ENCODE measurements at regions not wholly inside any gene's neighbourhood (a gene's known extent, or its start where the extent isn't known, plus 50 kb on each side); places are given as distances from the start of the nearest gene placed in this dataset.

GRCh38 chr10:78295242-78295641, 261.6 kb downstream of the RPS24 start:
- Mint-ChIP-seq H3K9me3 (no peaks in the 10 kb centered on the region), H3K27ac (no peak overlapping the region), H3K4me3 (no peak overlapping the region), H3K36me3 (ENCODE audit: low read depth) (no peaks in the 10 kb centered on the region), H3K4me1 (peaks cover 2% of the 10 kb centered on the region), H3K27me3 (no peaks in the 10 kb centered on the region)
- intact Hi-C loops (cut with micrococcal nuclease): no loop called here
- DNase-seq: no peak

GRCh38 chr10:78296785-78297184, 263.1 kb downstream of the RPS24 start:
- H3K9me3 Mint-ChIP-seq: no peaks in the 10 kb centered on the region
- H3K4me3 Mint-ChIP-seq: no peak overlapping the region
- DNase-seq: no peak
- no peak overlapping the region for H3K27ac Mint-ChIP-seq
- no peaks in the 10 kb centered on the region for H3K36me3 Mint-ChIP-seq (ENCODE audit: low read depth)
- H3K27me3 Mint-ChIP-seq: no peaks in the 10 kb centered on the region
- intact Hi-C loops (cut with micrococcal nuclease): no loop called here
- peaks cover 2% of the 10 kb centered on the region for H3K4me1 Mint-ChIP-seq

GRCh38 chr10:78297997-78298396, 264.3 kb downstream of the RPS24 start:
- intact Hi-C loops (cut with micrococcal nuclease): no loop called here
- H3K27me3 Mint-ChIP-seq: no peaks in the 10 kb centered on the region
- H3K36me3 Mint-ChIP-seq (ENCODE audit: low read depth): no peaks in the 10 kb centered on the region
- no peak overlapping the region for H3K27ac Mint-ChIP-seq
- DNase-seq: no peak
- H3K4me1 Mint-ChIP-seq: peaks cover 11% of the 10 kb centered on the region
- no peak overlapping the region for H3K4me3 Mint-ChIP-seq
- H3K9me3 Mint-ChIP-seq: no peaks in the 10 kb centered on the region

- Mint-ChIP-seq H3K9me3 (no peaks in the 10 kb centered on the region), H3K4me3 (no peak overlapping the region), H3K4me1 (peaks cover 14% of the 10 kb centered on the region), H3K27me3 (no peaks in the 10 kb centered on the region), H3K36me3 (ENCODE audit: low read depth) (no peaks in the 10 kb centered on the region), H3K27ac (no peak overlapping the region)
- intact Hi-C loops (cut with micrococcal nuclease): no loop called here
- DNase-seq: no peak
These were observed 265.2 kb downstream of the RPS24 start for GRCh38 chr10:78298835-78299234.

- Mint-ChIP-seq H3K4me1 (peaks cover 14% of the 10 kb centered on the region), H3K27me3 (peaks cover 2% of the 10 kb centered on the region), H3K9me3 (no peaks in the 10 kb centered on the region), H3K27ac (peak overlapping the region; percentile 3), H3K36me3 (ENCODE audit: low read depth) (no peaks in the 10 kb centered on the region), H3K4me3 (no peak overlapping the region)
- DNase-seq: peak; percentile 73
- intact Hi-C loops (cut with micrococcal nuclease): loop anchor here (5.0 kb wide), 2 partner anchors 253 to 672 kb away; no protein-coding TSS in a partner anchor
These were observed 266.3 kb downstream of the RPS24 start for GRCh38 chr10:78299851-78300468.

- Mint-ChIP-seq H3K4me3 (no peak overlapping the region), H3K9me3 (no peaks in the 10 kb centered on the region), H3K4me1 (peaks cover 14% of the 10 kb centered on the region), H3K27me3 (peaks cover 6% of the 10 kb centered on the region), H3K27ac (no peak overlapping the region), H3K36me3 (ENCODE audit: low read depth) (no peaks in the 10 kb centered on the region)
- intact Hi-C loops (cut with micrococcal nuclease): loop anchor here (5.0 kb wide), 2 partner anchors 253 to 672 kb away; no protein-coding TSS in a partner anchor
- no peak for DNase-seq
These were observed 266.9 kb downstream of the RPS24 start for GRCh38 chr10:78300526-78300925.

GRCh38 chr10:78301481-78301880, 267.8 kb downstream of the RPS24 start:
- peaks cover 15% of the 10 kb centered on the region for H3K27me3 Mint-ChIP-seq
- H3K36me3 Mint-ChIP-seq (ENCODE audit: low read depth): no peaks in the 10 kb centered on the region
- DNase-seq: no peak
- no peak overlapping the region for H3K4me3 Mint-ChIP-seq
- H3K4me1 Mint-ChIP-seq: peaks cover 14% of the 10 kb centered on the region
- intact Hi-C loops (cut with micrococcal nuclease): loop anchor here (5.0 kb wide), 2 partner anchors 254 to 671 kb away; no protein-coding TSS in a partner anchor
- no peaks in the 10 kb centered on the region for H3K9me3 Mint-ChIP-seq
- no peak overlapping the region for H3K27ac Mint-ChIP-seq

GRCh38 chr10:78301891-78302738, 268.5 kb downstream of the RPS24 start:
- Mint-ChIP-seq H3K4me1 (peaks cover 14% of the 10 kb centered on the region), H3K27ac (peak overlapping the region; percentile 96), H3K4me3 (peak overlapping the region; percentile 93), H3K27me3 (peaks cover 21% of the 10 kb centered on the region), H3K9me3 (no peaks in the 10 kb centered on the region), H3K36me3 (ENCODE audit: low read depth) (no peaks in the 10 kb centered on the region)
- no peak for DNase-seq
- intact Hi-C loops (cut with micrococcal nuclease): loop anchor here (5.0 kb wide), 2 partner anchors 255 to 670 kb away; no protein-coding TSS in a partner anchor

- DNase-seq: no peak
- intact Hi-C loops (cut with micrococcal nuclease): loop anchor here (5.0 kb wide), 2 partner anchors 255 to 670 kb away; no protein-coding TSS in a partner anchor
- Mint-ChIP-seq H3K27me3 (peaks cover 23% of the 10 kb centered on the region), H3K36me3 (ENCODE audit: low read depth) (no peaks in the 10 kb centered on the region), H3K4me3 (peak overlapping the region; percentile 93), H3K9me3 (no peaks in the 10 kb centered on the region), H3K4me1 (peaks cover 14% of the 10 kb centered on the region), H3K27ac (peak overlapping the region; percentile 96)
These were observed 269.0 kb downstream of the RPS24 start for GRCh38 chr10:78302739-78302988.

- peak; percentile 97 for DNase-seq
- peaks cover 14% of the 10 kb centered on the region for H3K4me1 Mint-ChIP-seq
- peak overlapping the region; percentile 93 for H3K4me3 Mint-ChIP-seq
- H3K27ac Mint-ChIP-seq: peak overlapping the region; percentile 96
- intact Hi-C loops (cut with micrococcal nuclease): loop anchor here (1.0 to 5.0 kb wide), 6 partner anchors 256 to 764 kb away; partner anchors contain the start of gene POLR3A
- H3K27me3 Mint-ChIP-seq: peaks cover 23% of the 10 kb centered on the region
- H3K9me3 Mint-ChIP-seq: no peaks in the 10 kb centered on the region
- H3K36me3 Mint-ChIP-seq (ENCODE audit: low read depth): no peaks in the 10 kb centered on the region
These were observed 269.6 kb downstream of the RPS24 start for GRCh38 chr10:78302989-78303854.

GRCh38 chr10:78304091-78305045, 270.7 kb downstream of the RPS24 start:
- Mint-ChIP-seq H3K4me3 (no peak overlapping the region), H3K4me1 (peaks cover 14% of the 10 kb centered on the region), H3K36me3 (ENCODE audit: low read depth) (no peaks in the 10 kb centered on the region), H3K9me3 (no peaks in the 10 kb centered on the region), H3K27ac (no peak overlapping the region), H3K27me3 (peaks cover 30% of the 10 kb centered on the region)
- no peak for DNase-seq
- intact Hi-C loops (cut with micrococcal nuclease): loop anchor here (5.0 kb wide), 2 partner anchors 257 to 668 kb away; no protein-coding TSS in a partner anchor

- intact Hi-C loops (cut with micrococcal nuclease): no loop called here
These were observed 271.6 kb downstream of the RPS24 start for GRCh38 chr10:78305311-78305710.

GRCh38 chr10:78306358-78306757, 272.7 kb downstream of the RPS24 start:
- intact Hi-C loops (cut with micrococcal nuclease): no loop called here
- no peaks in the 10 kb centered on the region for H3K36me3 Mint-ChIP-seq (ENCODE audit: low read depth)
- no peak overlapping the region for H3K4me3 Mint-ChIP-seq
- peaks cover 12% of the 10 kb centered on the region for H3K4me1 Mint-ChIP-seq
- H3K27ac Mint-ChIP-seq: no peak overlapping the region
- peaks cover 35% of the 10 kb centered on the region for H3K27me3 Mint-ChIP-seq
- DNase-seq: no peak
- no peaks in the 10 kb centered on the region for H3K9me3 Mint-ChIP-seq

More at GRCh38 chr10:78305311-78305710, 271.6 kb downstream of the RPS24 start:
- H3K4me1 Mint-ChIP-seq: peaks cover 12% of the 10 kb centered on the region
- no peak overlapping the region for H3K4me3 Mint-ChIP-seq
- peaks cover 33% of the 10 kb centered on the region for H3K27me3 Mint-ChIP-seq
- no peaks in the 10 kb centered on the region for H3K36me3 Mint-ChIP-seq (ENCODE audit: low read depth)
- DNase-seq: no peak
- H3K9me3 Mint-ChIP-seq: no peaks in the 10 kb centered on the region
- H3K27ac Mint-ChIP-seq: no peak overlapping the region

Measured in activated CD4-positive, alpha-beta T cell treated with anti-CD3 and anti-CD28 coated beads, Interleukin-2, amount 10 ng/mL, durations not matched to agents 24 days and 14 days (primary cell).